ENCODE measurements at regions not wholly inside any gene's neighbourhood (a gene's known extent, or its start where the extent isn't known, plus 50 kb on each side); places are given as distances from the start of the nearest gene placed in this dataset.

GRCh38 chr1:157399984-157400382 lies 152.3 kb downstream of the FCRL5 start:
- peak; percentile 43 for TF ChIP-seq CTCF (conservative IDR thresholded peaks at IDR 0.05; ENCODE audit: low read length)
- TF ChIP-seq EZH2phosphoT487 (IDR thresholded peaks at IDR 0.05; ENCODE audit: borderline replicate concordance): no peak

All from Loucy (cell line).